ENCODE measurements at regions not wholly inside any gene's neighbourhood (a gene's known extent, or its start where the extent isn't known, plus 50 kb on each side); places are given as distances from the start of the nearest gene placed in this dataset.

DNA sequence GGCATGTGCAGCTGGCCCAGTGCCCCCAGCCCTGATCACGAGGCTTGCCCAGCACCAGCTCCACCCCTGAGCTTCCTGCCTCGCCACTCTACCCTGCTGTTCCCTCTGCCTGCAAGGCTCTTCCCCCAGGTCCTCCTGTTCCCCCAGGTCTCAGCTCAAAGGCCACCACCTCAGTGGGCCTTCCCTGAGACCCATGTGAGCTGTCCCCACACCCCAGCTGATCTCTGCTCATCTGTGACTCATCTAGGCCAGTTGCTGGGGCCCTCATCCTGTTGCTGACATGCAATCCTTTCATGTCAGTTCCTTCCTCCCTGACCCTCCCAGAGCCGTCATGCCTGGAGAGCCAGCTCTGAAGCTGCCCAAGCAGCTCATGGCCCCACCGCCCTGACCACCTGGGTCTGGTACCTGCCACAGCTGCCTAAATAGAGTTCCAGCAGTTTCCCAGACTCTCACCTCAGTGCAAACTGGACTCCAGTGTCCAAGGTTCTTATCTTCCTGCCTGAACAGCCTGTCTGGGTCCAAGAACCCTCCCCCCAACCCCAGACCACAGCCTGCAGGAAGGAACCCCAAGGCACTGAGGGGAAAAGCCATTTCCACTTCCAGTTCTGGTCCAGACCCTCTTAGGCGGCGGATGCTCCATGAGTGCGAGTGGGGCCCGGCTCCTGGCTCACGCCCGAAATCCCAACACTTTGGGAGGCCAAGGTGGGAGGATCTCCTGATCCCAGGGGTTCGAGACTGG, 116.6 kb upstream of the IQSEC1 start:
- no peak for TF ChIP-seq CTCF (IDR thresholded peaks at IDR 0.05; ENCODE audit: low read depth, low read length)
- no peak for TF ChIP-seq POLR2A (IDR thresholded peaks at IDR 0.05; ENCODE audit: extremely low read depth, insufficient read length)

Measured in NB4 (cell line).